Stimulated activated CD4-positive, alpha-beta T cell treated with anti-CD3 and anti-CD28 coated beads, TNF-alpha, amount 100 ng/mL, for 1 hour (primary cell): ENCODE measurements at regions not wholly inside any gene's neighbourhood (a gene's known extent, or its start where the extent isn't known, plus 50 kb on each side); places are given as distances from the start of the nearest gene placed in this dataset.

Source experiments
- DNase-seq, 3 donors: peaks; one replicate each; pipeline ENCODE4 v3.0.0-alpha.2; 2020; ENCODE audit warnings: low read depth in 3 of 3, low spot score in 1 of 3

- no peak for DNase-seq
Measured at GRCh38 chr12:66903782-66904396, 225.0 kb upstream of the GRIP1 start.

- no peak for DNase-seq
Measured at GRCh38 chr12:66905201-66905600, 226.3 kb upstream of the GRIP1 start.

GRCh38 chr12:66910366-66910974 lies 231.6 kb upstream of the GRIP1 start:
- no peak for DNase-seq

DNA sequence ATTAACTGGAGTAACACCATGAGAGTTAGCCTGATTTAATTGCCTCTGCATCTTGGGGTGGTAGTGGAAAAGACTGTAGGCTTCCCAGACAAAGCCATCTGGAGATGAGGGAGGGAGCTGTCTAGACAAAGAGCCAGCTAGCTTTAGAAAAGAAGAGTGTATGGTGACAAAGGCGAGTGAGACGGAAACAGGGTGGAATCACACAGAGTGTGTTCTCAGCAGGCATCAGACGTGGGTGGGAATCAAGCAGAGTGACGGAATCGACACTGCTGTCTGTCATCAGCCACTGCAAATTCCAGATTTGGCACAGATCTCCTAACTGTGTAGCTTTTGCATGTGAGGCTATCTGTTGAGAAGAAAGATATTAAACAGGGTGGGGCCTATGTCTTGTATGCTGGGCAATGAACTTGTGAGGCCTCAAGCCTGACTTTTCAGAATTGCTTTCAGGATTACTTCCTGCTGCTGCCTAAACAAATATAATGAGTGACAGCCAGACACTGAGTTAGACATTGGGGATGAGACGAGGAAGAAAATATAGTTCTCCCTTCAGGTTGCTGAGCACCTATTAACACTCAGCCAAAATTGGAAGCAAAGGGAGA lies 236.5 kb upstream of the GRIP1 start:
- no peak for DNase-seq

DNA sequence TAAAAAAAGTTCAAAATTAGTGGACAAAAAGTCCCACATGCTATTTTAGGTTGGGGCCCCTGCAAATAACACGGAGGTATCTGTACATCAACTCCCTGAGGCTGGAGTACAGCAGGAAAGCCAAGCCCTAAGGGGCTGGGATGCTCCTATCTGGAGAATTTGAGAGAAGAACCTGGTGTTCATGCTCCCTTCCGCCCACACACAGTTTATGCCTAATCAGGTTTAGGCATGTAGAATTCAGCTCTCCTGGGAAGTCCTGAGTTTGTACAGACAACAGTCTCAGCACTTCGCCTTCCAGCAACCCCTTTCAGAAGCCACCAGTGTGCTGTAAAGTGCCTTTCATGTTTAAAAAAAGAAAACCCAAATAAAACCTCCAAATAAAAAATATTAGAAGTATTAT lies 237.3 kb upstream of the GRIP1 start:
- no peak for DNase-seq

GRCh38 chr12:66919466-66919865 lies 240.6 kb upstream of the GRIP1 start:
- no peak for DNase-seq

- no peak for DNase-seq
Measured at GRCh38 chr12:66920205-66920604, 241.3 kb upstream of the GRIP1 start.

DNA sequence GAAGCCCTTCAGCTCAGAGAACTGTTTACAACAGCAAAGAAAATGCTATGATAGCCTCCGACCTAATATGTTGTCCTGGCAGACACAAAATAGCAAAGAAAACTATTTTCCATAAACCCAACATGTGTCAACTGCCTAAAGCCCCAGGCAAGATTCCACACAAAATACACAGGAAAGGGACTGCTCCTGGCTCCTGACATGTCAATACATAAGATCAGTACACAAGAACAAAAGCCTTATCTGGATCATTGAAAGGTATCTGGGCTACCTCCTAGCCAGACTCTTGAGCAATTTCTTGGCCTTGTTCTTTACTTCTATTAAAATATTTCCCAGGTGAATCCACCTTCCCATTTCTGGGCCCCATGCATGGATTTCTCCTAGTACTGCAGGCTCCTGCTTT lies 242.3 kb upstream of the GRIP1 start:
- DNase-seq: no peak

DNA sequence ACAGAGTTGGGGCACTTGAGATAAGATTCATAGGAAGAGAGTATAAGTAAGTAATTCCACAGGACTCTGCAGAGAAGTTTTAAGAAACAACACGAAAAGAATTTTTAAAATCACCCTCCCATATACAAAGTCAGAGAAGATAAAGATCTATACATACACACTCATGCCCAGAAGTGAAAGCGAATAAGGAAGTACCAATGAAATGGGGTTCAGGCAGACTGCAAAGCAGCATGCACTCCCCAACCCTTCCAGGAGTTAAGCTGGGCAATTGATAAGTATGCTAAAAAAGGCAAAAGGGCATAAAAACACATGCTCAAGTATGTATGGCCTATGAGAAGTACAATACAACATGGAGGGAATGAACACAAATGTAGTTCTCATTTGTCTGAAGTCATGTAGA lies 246.2 kb upstream of the GRIP1 start:
- DNase-seq: no peak

- no peak for DNase-seq
Measured at GRCh38 chr12:66929121-66929520, 250.2 kb upstream of the GRIP1 start.

DNA sequence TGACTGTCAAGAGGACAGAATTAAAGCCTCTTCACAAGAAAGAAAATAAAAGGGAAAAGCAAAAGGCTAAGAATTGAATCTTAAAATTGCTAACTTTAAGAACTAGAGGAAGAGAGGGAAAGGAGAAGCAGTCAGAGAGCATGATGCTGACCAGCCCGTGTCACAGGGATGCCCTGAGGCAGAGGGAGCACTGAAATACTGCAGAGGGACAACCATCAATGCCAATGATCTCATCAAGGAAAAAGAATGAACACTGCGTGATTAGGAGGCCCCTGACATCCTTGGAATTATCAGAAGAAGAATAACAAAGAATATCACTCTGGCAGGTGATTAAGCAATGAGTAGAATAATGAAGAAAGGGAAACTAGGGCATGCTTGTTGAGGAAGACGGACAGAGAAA lies 252.2 kb upstream of the GRIP1 start:
- DNase-seq: no peak

DNA sequence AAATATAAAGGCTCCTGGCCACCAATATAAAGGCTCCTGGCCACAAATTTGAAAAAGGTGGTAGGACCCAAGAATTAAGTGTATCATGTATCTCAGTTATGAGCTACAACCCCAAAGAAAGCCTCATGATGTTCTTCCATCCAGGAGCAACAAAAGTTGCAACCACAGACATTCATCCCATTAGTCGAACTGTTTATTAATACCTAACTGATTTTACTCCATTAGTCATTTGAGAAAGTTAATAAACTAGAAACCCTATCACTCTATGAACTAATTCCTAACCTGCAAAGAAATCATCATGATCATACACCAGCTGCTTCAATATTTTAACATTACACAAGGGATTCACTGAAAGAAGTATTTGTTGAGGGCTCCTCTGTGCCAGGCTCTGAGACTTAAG lies 253.2 kb upstream of the GRIP1 start:
- no peak for DNase-seq

- DNase-seq: no peak
Measured at GRCh38 chr12:66934302-66935062, 255.6 kb upstream of the GRIP1 start.

- no peak for DNase-seq
Measured at GRCh38 chr12:66941150-66941549, 262.3 kb upstream of the GRIP1 start.

- DNase-seq: no peak
Measured at GRCh38 chr12:66942741-66943465, 264.0 kb upstream of the GRIP1 start.

DNA sequence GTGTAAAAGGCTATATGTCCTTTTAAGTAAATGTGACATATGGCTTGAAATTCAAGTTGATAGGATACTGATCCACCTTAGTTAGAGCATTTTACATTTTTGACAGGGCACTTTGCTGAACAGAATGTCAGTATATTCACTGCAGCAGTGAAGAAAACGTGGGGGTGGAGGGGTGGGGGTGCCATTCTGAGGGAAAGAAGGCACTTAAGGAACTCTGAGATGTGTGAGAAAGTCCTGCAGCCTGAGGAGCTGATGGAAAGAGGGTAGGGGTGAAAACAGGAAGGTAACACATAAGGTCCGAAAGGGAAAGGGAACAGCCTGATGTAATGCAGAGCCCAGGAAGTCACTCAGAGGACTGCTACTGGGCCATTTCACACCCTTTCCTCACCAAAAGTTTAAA lies 265.5 kb upstream of the GRIP1 start:
- DNase-seq: no peak

DNA sequence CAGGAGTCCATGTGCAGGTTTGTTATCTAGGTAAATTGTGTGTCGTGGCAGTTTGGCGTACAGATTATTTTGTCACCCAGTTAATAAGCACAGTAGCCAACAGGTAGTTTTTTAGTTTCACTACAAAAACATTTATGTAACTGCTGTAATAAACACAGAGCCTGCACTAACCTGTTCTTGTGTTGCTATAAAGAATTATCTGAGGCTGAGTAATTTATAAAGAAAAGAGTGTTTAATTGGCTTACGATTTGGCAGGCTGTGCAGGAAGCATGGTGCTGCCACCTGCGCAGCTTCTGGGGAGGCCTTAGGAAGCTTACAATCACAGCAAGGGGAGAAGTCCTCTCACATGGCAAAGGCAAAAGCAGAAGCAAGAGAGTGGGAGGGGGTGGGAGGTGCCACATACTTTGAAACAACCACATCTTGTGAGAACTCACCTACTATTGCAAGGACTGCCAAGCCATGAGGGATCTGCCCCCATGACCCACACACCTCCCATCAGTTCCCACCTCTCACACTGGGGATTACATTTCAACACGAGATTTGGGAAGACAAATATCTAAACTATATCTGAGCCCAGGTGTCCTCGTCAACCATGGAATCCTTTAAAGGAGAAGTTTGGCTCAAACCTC lies 266.4 kb upstream of the GRIP1 start:
- no peak for DNase-seq

DNA sequence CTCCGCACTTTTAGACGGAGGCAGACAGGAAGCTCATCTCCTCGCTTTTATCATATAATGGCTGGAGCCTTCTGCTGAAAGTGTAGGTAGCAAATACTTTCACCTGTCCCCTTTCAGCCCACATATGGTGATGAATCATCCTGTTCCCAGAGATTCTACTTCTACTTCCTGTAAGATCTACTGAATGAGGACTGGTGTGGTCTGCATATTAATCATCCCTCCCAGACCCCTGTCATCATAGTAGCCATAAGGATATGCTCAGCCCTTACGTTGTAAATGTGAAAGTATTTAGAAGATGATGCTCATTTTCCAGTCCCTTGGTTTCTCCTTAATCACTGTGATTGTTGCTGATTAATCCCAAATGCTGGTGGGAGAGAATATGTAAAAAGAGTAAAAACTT lies 268.2 kb upstream of the GRIP1 start:
- no peak for DNase-seq

- no peak for DNase-seq
Measured at GRCh38 chr12:66952668-66953067, 273.8 kb upstream of the GRIP1 start.

DNA sequence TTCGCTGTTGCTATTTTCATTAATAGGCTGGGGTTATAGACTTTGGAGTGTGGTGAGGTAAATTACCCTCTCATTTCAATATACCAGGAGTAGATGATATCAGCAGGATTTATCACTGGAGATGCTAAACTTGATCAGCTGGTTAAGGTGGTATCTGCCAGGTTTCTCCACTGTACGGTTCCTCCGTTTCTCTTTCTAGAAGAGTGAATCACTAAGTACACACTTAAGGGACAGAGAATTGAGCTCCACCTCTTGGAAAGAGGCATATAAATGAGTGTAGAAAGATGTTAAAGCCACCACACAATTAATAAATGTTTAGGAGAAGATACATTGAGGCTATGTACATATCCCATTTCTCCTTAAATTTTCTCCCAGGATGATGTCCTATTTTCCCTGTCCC lies 277.4 kb upstream of the GRIP1 start:
- DNase-seq: no peak

- no peak for DNase-seq
Measured at GRCh38 chr12:66959276-66959675, 280.4 kb upstream of the GRIP1 start.
